Tibial artery (tissue), 4 donors: ENCODE measurements at regions not wholly inside any gene's neighbourhood (a gene's known extent, or its start where the extent isn't known, plus 50 kb on each side); places are given as distances from the start of the nearest gene placed in this dataset.
A peak's percentile ranks its signal among the peaks of the same experiment; 100 is the strongest.

Source experiments
- DNase-seq, 2 donors: peaks; one replicate each; pipeline ENCODE4 v3.0.0-alpha.2; 2019
- H3K27ac ChIP-seq, 2 donors: fragments of 200-600 bp; sonication (generic) in 1 of 2; 1 replicate in 1 of 2; 2 replicates in 1 of 2; pipeline ENCODE4 v1.5.1; 2018 to 2019; ENCODE audit warnings: mild to moderate bottlenecking in 1 of 2
- H3K27me3 ChIP-seq, 2 donors: fragments of 200-600 bp; sonication (generic) in 1 of 2; one replicate each; pipeline versions ENCODE4 v1.5.1 to v1.6.0; 2016 to 2019
- H3K36me3 ChIP-seq, 3 donors: fragments of 200-600 bp; sonication (generic) in 2 of 3; one replicate each; pipeline ENCODE4 v1.5.1; 2016 to 2019; ENCODE audit warnings: mild to moderate bottlenecking in 2 of 3
- H3K4me1 ChIP-seq, 4 donors: fragments of 200-600 bp; sonication (generic) in 2 of 4; 1 replicate in 3 of 4; 2 replicates in 1 of 4; pipeline ENCODE4 v1.5.1; 2016 to 2019
- H3K4me3 ChIP-seq, 2 donors: fragments of 200-600 bp; sonication (generic) in 1 of 2; 1 replicate in 1 of 2; 2 replicates in 1 of 2; pipeline ENCODE4 v1.5.1; 2018 to 2019; ENCODE audit warnings: mild to moderate bottlenecking in 2 of 2
- H3K9me3 ChIP-seq, 3 donors: fragments of 200-600 bp; sonication (generic) in 1 of 3; one replicate each; pipeline ENCODE4 v1.5.1; 2016 to 2019
- intact Hi-C: fragments of 100-400 bp; cut with DNase I; formaldehyde crosslinking; loops from one replicate; pipeline ENCODE4 v1.15.0; 2023; ENCODE audit warnings: low total_unique reads
- TF ChIP-seq, protein P1 (sequence below), 2 experiments: fragments of 200-600 bp in 1 of 2; fragments of 450-650 bp in 1 of 2; IDR thresholded peaks; one replicate each; pipeline ENCODE4 v1.5.1; 2017 to 2019; ENCODE audit warnings: antibody characterized with exemption in 2 of 2, mild to moderate bottlenecking in 1 of 2, moderate library complexity in 1 of 2

DNA sequence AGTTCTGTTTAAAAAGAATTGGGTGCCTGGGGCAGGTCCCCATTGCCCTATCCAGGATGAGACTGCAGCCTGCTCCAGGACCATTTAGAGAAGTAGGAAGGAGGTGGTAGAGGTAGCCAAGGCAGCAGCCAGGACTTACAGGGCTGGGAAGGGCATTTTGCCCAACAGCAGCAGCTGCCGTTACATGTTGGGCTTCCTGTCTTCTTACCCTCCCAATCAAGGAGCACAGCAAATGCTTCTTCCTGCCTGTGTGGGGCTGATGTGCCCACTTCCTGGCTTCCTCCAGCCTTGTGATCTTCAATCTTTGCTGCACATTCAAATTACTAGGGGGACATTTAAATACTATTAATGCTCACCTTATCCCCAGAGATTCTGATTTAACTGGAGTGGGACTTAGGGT, 112.0 kb downstream of the QPCT start:
- Histone ChIP-seq H3K27me3 (no peaks in the 10 kb centered on the region), H3K36me3 (no peaks in the 10 kb centered on the region), H3K9me3 (no peaks in the 10 kb centered on the region), H3K4me1 (peaks cover 0 to 33% (median 18%) of the 10 kb centered on the region in 4 donors), H3K27ac (peak overlapping the region in 1 of 2 donors; percentile 13), H3K4me3 (no peak overlapping the region)
- TF ChIP-seq, protein P1, sequence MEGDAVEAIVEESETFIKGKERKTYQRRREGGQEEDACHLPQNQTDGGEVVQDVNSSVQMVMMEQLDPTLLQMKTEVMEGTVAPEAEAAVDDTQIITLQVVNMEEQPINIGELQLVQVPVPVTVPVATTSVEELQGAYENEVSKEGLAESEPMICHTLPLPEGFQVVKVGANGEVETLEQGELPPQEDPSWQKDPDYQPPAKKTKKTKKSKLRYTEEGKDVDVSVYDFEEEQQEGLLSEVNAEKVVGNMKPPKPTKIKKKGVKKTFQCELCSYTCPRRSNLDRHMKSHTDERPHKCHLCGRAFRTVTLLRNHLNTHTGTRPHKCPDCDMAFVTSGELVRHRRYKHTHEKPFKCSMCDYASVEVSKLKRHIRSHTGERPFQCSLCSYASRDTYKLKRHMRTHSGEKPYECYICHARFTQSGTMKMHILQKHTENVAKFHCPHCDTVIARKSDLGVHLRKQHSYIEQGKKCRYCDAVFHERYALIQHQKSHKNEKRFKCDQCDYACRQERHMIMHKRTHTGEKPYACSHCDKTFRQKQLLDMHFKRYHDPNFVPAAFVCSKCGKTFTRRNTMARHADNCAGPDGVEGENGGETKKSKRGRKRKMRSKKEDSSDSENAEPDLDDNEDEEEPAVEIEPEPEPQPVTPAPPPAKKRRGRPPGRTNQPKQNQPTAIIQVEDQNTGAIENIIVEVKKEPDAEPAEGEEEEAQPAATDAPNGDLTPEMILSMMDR (IDR thresholded peaks at IDR 0.05): no peak
- intact Hi-C loops: no loop called here
- DNase-seq: no peak

- H3K27ac ChIP-seq: peak overlapping the region in 1 of 2 donors; percentile 5
Measured at GRCh38 chr2:37457401-37457901, 113.0 kb downstream of the QPCT start.

GRCh38 chr2:37458133-37458532, 113.7 kb downstream of the QPCT start:
- TF ChIP-seq, protein P1 (IDR thresholded peaks at IDR 0.05): no peak
- Histone ChIP-seq H3K9me3 (no peaks in the 10 kb centered on the region), H3K4me3 (no peak overlapping the region), H3K27ac (no peak overlapping the region), H3K27me3 (no peaks in the 10 kb centered on the region), H3K36me3 (no peaks in the 10 kb centered on the region), H3K4me1 (peaks cover 0 to 33% (median 18%) of the 10 kb centered on the region in 4 donors)
- no peak for DNase-seq
- intact Hi-C loops: no loop called here

More at GRCh38 chr2:37457401-37457901, 113.0 kb downstream of the QPCT start:
- no peaks in the 10 kb centered on the region for H3K36me3 ChIP-seq
- TF ChIP-seq, protein P1 (IDR thresholded peaks at IDR 0.05): no peak
- H3K4me1 ChIP-seq: peaks cover 0 to 33% (median 18%) of the 10 kb centered on the region in 4 donors
- intact Hi-C loops: no loop called here
- no peaks in the 10 kb centered on the region for H3K9me3 ChIP-seq
- H3K27me3 ChIP-seq: no peaks in the 10 kb centered on the region
- H3K4me3 ChIP-seq: no peak overlapping the region
- no peak for DNase-seq

DNA sequence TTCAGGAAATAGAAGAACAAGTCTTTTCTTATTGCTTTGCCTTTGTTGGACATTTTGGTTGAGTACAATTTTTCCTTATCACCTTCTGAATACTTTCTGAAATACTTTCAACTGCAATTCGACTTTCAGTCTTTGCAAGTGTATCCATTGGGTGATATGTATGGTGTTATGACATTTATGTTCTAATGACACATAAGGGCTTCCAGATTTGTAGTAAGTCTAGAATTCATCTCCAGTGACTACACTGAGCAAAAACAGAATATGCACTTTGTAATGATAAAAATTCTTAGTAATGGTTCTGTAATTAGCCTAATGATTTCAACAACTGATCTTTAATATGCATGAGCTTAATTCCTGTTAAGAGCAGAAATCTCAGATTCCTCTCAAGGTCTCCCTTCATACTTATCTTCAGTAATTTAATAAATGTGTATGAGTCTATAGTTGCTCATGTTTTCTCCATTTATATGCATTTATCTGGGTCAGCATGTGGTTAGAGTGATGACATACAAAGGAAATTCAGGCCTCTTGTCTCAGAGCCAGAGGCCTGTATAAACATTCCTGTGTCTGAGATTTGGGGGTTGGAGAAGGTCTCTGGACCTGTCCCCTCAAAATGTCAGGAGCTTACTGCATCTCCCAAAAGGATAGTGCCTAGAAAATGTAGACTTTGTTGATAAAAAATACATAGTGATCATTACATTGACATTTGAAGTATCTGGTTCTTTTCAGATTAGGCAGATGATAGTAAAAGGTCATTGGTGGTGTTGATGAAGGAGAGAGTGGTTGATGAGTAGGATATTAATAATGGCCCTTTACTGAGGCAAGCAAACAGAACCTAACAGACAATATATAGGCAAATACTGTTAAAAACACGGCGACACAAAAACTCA, 114.9 kb downstream of the QPCT start:
- TF ChIP-seq, protein P1 (IDR thresholded peaks at IDR 0.05): no peak
- H3K27ac ChIP-seq: peak overlapping the region; percentile 47 to 49
- peaks cover 0 to 33% (median 18%) of the 10 kb centered on the region in 4 donors for H3K4me1 ChIP-seq

DNA sequence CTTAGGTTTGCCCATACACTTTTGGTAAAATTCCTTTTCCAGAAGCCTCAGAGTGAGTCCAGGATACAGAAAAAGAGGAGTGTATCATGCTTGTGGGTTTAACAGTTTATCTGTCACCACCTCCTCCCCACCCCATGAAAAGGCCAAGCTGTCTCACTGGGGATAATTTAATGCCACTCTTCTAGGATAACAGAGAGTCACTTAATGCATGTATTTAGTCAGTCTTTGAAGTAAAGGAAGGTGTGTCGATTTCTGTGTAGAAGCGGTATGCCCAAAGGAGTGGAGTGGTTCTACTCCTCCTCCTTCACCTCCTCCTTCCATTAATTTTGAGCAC, 116.4 kb downstream of the QPCT start:
- Histone ChIP-seq H3K27me3 (no peaks in the 10 kb centered on the region), H3K4me3 (no peak overlapping the region), H3K9me3 (no peaks in the 10 kb centered on the region), H3K36me3 (no peaks in the 10 kb centered on the region), H3K27ac (peak overlapping the region; percentile 49 to 50), H3K4me1 (peaks cover 0 to 32% (median 18%) of the 10 kb centered on the region in 4 donors)
- no peak for DNase-seq
- intact Hi-C loops: no loop called here
- TF ChIP-seq, protein P1 (IDR thresholded peaks at IDR 0.05): no peak

More for the DNA sequence above, 114.9 kb downstream of the QPCT start:
- no peaks in the 10 kb centered on the region for H3K9me3 ChIP-seq
- no peaks in the 10 kb centered on the region for H3K27me3 ChIP-seq
- no peaks in the 10 kb centered on the region for H3K36me3 ChIP-seq
- no peak for DNase-seq
- no peak overlapping the region for H3K4me3 ChIP-seq
- intact Hi-C loops: no loop called here
